Neuronal stem cell (in vitro differentiated cells): ENCODE measurements at regions not wholly inside any gene's neighbourhood (a gene's known extent, or its start where the extent isn't known, plus 50 kb on each side); places are given as distances from the start of the nearest gene placed in this dataset.

Experiments
- DNase-seq: peaks from one replicate; pipeline ENCODE4 v3.0.0-alpha.2; 2013; ENCODE audit warnings: low spot score
- H2AFZ ChIP-seq: one replicate; pipeline ENCODE4 v1.6.1; 2013; ENCODE audit warnings: mild to moderate bottlenecking, low read length, inconsistent platforms
- H2AK5ac ChIP-seq: 2 replicates; pipeline ENCODE4 v1.6.1; 2013; ENCODE audit warnings: low read depth, mild to moderate bottlenecking, inconsistent platforms, low read length, moderate library complexity, mixed read lengths
- H2BK120ac ChIP-seq: 2 replicates; pipeline ENCODE4 v1.6.1; 2013; ENCODE audit warnings: low read depth, mild to moderate bottlenecking, inconsistent platforms, low read length, moderate library complexity, mixed read lengths
- H2BK12ac ChIP-seq: one replicate; pipeline ENCODE4 v1.6.1; 2013; ENCODE audit warnings: low read length, inconsistent platforms
- H2BK15ac ChIP-seq: 2 replicates; pipeline ENCODE4 v1.6.1; 2013; ENCODE audit warnings: mild to moderate bottlenecking, low read length, inconsistent platforms, mixed read lengths
- H2BK5ac ChIP-seq: one replicate; pipeline ENCODE4 v1.6.1; 2013; ENCODE audit warnings: inconsistent platforms, mild to moderate bottlenecking, low read length, moderate library complexity
- H3K14ac ChIP-seq: one replicate; pipeline ENCODE4 v1.6.1; 2013; ENCODE audit warnings: low read length, inconsistent platforms
- H3K18ac ChIP-seq: 2 replicates; pipeline ENCODE4 v1.6.1; 2013; ENCODE audit warnings: low read length, inconsistent platforms
- H3K23ac ChIP-seq: 2 replicates; pipeline ENCODE4 v1.6.1; 2013; ENCODE audit warnings: low read depth, mild to moderate bottlenecking, mixed read lengths, low read length, inconsistent platforms; ENCODE audit not compliant: poor library complexity
- H3K27ac ChIP-seq: replicated peaks from 3 replicates; pipeline ENCODE4 v1.5.1; 2013; ENCODE audit warnings: low read length, inconsistent platforms
- H3K27me3 ChIP-seq, 3 experiments: 2 replicates each; pipeline ENCODE4 v1.6.1; 2013; ENCODE audit warnings: low read length in 3 of 3, mild to moderate bottlenecking in 2 of 3, inconsistent platforms in 1 of 3, low read depth in 1 of 3, mixed read lengths in 1 of 3, moderate library complexity in 1 of 3; ENCODE audit not compliant: control insufficient read depth in 3 of 3, insufficient read depth in 3 of 3
- H3K36me3 ChIP-seq, 2 donors: replicated peaks in 1 of 2; 2 replicates each; pipeline ENCODE4 v1.6.1; 2013; ENCODE audit warnings: low read length in 2 of 2; ENCODE audit not compliant: control insufficient read depth in 2 of 2, insufficient read depth in 2 of 2
- H3K4ac ChIP-seq: 2 replicates; pipeline ENCODE4 v1.6.1; 2013; ENCODE audit warnings: inconsistent platforms, mild to moderate bottlenecking, low read length, moderate library complexity
- H3K4me1 ChIP-seq, 2 donors: 1 replicate in 1 of 2; 2 replicates in 1 of 2; pipeline ENCODE4 v1.6.1; 2013; ENCODE audit warnings: low read length in 2 of 2, low read depth in 1 of 2; ENCODE audit not compliant: control insufficient read depth in 2 of 2, insufficient read depth in 1 of 2
- H3K4me2 ChIP-seq: one replicate; pipeline ENCODE4 v1.6.1; 2013; ENCODE audit warnings: mild to moderate bottlenecking, low read length, inconsistent platforms; ENCODE audit not compliant: insufficient read depth, poor library complexity, severe bottlenecking
- H3K4me3 ChIP-seq, 2 donors: 2 replicates each; pipeline ENCODE4 v1.5.1; 2013; ENCODE audit warnings: low read length in 2 of 2, mild to moderate bottlenecking in 2 of 2, inconsistent platforms in 1 of 2, moderate library complexity in 1 of 2
- H3K79me1 ChIP-seq: one replicate; pipeline ENCODE4 v1.6.1; 2013; ENCODE audit warnings: low read depth, mild to moderate bottlenecking, inconsistent platforms, low read length, moderate library complexity
- H3K9ac ChIP-seq: one replicate; pipeline ENCODE4 v1.6.1; 2013; ENCODE audit warnings: mild to moderate bottlenecking, low read depth, low read length, inconsistent platforms; ENCODE audit not compliant: poor library complexity
- H3K9me3 ChIP-seq, 2 donors: replicated peaks in 1 of 2; 2 replicates each; pipeline versions ENCODE3 to v1.6.1; 2013; ENCODE audit warnings: low read length in 2 of 2, mild to moderate bottlenecking in 2 of 2, inconsistent platforms in 1 of 2, low read depth in 1 of 2, mixed read lengths in 1 of 2, moderate library complexity in 1 of 2; ENCODE audit not compliant: control insufficient read depth in 2 of 2, insufficient read depth in 1 of 2
- H4K8ac ChIP-seq: one replicate; pipeline ENCODE4 v1.6.1; 2013; ENCODE audit warnings: low read depth, mild to moderate bottlenecking, inconsistent platforms, low read length, moderate library complexity
- H4K91ac ChIP-seq: one replicate; pipeline ENCODE4 v1.6.1; 2013; ENCODE audit warnings: low read length, low read depth, mild to moderate bottlenecking, inconsistent platforms; ENCODE audit not compliant: poor library complexity
- WGBS, 2 donors: extraction: QIAGEN DNeasy Blood & Tissue Kit; methylation state at CpG; one replicate each; pipeline ENCODE4 v1.1.7; 2013; ENCODE audit warnings: missing lambda C conversion rate in 2 of 2, mixed read lengths in 1 of 2; ENCODE audit not compliant: insufficient read length in 2 of 2, insufficient replicate concordance in 1 of 2; ENCODE audit errors: extremely low coverage in 2 of 2; 5-methylcytosine and 5-hydroxymethylcytosine counted together

DNA sequence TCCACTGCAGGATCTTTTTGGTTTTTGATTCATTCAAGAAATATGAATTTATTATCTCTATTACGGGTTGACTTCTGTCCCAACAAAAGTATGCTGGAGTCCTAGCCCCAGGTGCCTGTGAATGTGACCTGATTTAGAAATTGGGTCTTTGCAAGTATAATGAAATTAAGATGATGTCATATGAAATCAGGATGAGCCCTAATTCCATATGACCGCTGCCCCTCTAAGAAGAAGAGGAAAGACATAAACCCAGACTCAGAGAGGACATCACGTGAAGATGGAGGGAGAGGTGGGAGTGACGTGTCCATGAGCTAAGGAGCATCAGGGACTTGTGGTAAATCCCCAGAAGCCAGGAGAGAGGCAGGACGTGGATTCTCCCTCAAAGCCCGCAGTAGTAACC is 287.1 kb downstream of the LPIN1 start:
- Histone ChIP-seq H3K9ac (no peak overlapping the region), H2BK5ac (no peak overlapping the region), H3K23ac (no peak overlapping the region), H3K4me2 (no peak overlapping the region), H2BK120ac (no peak overlapping the region), H3K14ac (no peak overlapping the region), H3K27ac (no peak overlapping the region), H2AFZ (no peak overlapping the region), H3K4ac (no peak overlapping the region), H3K36me3 (no peaks in the 10 kb centered on the region), H2AK5ac (no peak overlapping the region), H3K4me1 (no peaks in the 10 kb centered on the region), H4K91ac (no peak overlapping the region), H3K27me3 (no peaks in the 10 kb centered on the region), H4K8ac (no peak overlapping the region), H3K18ac (no peak overlapping the region), H2BK12ac (no peak overlapping the region), H3K79me1 (no peaks in the 10 kb centered on the region), H3K4me3 (no peak overlapping the region), H2BK15ac (no peak overlapping the region), H3K9me3 (peaks cover 0 to 10% of the 10 kb centered on the region in 2 donors)
- no peak for DNase-seq
- WGBS, 2 donors: no CpG with 5 or more reads among the region's 6 CpGs

DNA sequence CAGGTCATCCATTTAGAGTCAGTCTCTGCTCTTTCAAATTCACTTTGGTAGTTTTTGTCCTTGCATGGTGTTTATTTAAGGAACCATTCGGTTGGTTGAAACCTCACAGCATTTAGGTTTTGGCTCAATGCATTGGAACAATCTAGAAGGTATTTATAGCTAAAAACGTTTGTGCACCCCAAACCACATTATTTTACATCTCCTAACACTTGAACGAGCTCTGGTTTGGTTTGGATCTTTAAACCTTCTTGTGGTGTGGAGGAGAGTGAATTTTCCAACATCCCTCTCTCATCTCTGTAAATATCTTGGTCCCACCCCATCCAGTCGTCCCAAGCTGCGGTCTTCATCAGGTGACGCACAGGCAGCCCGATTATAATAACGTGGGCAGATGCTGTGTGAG is 287.9 kb downstream of the LPIN1 start:
- H3K9ac ChIP-seq: no peak overlapping the region
- H3K14ac ChIP-seq: no peak overlapping the region
- H2AFZ ChIP-seq: no peak overlapping the region
- H3K27ac ChIP-seq: no peak overlapping the region
- H3K4me3 ChIP-seq: no peak overlapping the region
- no peak overlapping the region for H3K4ac ChIP-seq
- no peak overlapping the region for H3K4me2 ChIP-seq
- WGBS, 2 donors: no CpG with 5 or more reads among the region's 8 CpGs
- H3K18ac ChIP-seq: no peak overlapping the region
- H3K36me3 ChIP-seq: no peaks in the 10 kb centered on the region
- peaks cover 0 to 17% of the 10 kb centered on the region in 2 donors for H3K9me3 ChIP-seq
- no peak overlapping the region for H3K23ac ChIP-seq
- no peaks in the 10 kb centered on the region for H3K27me3 ChIP-seq
- H3K4me1 ChIP-seq: no peaks in the 10 kb centered on the region
- no peak overlapping the region for H2BK120ac ChIP-seq
- H4K91ac ChIP-seq: no peak overlapping the region
- no peak overlapping the region for H2BK5ac ChIP-seq
- H2BK12ac ChIP-seq: no peak overlapping the region
- H2BK15ac ChIP-seq: no peak overlapping the region
- H2AK5ac ChIP-seq: no peak overlapping the region
- DNase-seq: no peak
- H3K79me1 ChIP-seq: no peaks in the 10 kb centered on the region
- no peak overlapping the region for H4K8ac ChIP-seq

- H3K18ac ChIP-seq: no peak overlapping the region
- no peak overlapping the region for H2BK5ac ChIP-seq
- no peak overlapping the region for H3K4ac ChIP-seq
- WGBS, 2 donors: no CpG with 5 or more reads among the region's 11 CpGs
- H3K4me2 ChIP-seq: no peak overlapping the region
- no peak overlapping the region for H3K4me3 ChIP-seq
- no peak for DNase-seq
- H2AK5ac ChIP-seq: no peak overlapping the region
- no peak overlapping the region for H2BK12ac ChIP-seq
- no peak overlapping the region for H4K8ac ChIP-seq
- H3K36me3 ChIP-seq: no peaks in the 10 kb centered on the region
- peaks cover 0 to 25% of the 10 kb centered on the region in 2 donors for H3K9me3 ChIP-seq
- no peaks in the 10 kb centered on the region for H3K79me1 ChIP-seq
- H3K4me1 ChIP-seq: no peaks in the 10 kb centered on the region
- no peak overlapping the region for H3K23ac ChIP-seq
- no peak overlapping the region for H2BK120ac ChIP-seq
- no peak overlapping the region for H2AFZ ChIP-seq
- no peak overlapping the region for H3K9ac ChIP-seq
- H2BK15ac ChIP-seq: no peak overlapping the region
- no peak overlapping the region for H4K91ac ChIP-seq
- H3K27ac ChIP-seq: no peak overlapping the region
- no peaks in the 10 kb centered on the region for H3K27me3 ChIP-seq
- H3K14ac ChIP-seq: no peak overlapping the region
Observed at GRCh38 chr2:12035029-12035720, 288.7 kb downstream of the LPIN1 start.

DNA sequence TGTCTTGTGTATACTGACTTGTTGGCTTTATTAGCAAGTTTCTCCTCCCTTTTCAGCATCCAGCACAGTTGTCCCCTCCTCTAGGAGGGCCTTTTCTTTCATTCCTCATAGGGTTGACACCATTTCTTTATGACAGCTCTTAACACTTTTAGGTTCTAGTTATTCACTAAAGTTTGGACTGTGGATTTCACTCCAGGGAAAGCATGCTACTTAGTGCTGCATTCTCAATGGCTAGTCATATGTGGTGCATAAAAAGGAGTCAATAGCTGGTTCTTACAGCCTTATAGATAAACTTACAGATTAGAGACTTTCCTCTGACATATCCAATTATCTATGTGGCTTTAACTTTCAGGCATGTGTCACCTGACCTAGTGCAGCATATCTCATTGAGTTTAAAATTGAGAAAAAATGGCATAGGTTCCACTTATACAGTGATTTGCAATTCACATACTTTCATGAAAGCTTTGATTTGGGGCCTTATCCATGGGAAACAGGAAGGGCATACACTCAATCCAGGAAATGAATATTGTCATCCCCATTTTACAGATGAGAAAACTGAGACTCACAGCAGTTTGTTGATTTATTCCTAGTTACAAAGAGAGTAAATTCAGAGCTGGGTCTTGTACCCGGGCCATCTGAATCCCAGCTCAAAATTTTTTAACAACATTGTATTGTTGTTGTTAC is 289.7 kb downstream of the LPIN1 start:
- Histone ChIP-seq H2BK15ac (no peak overlapping the region), H3K14ac (no peak overlapping the region), H3K18ac (no peak overlapping the region), H3K4me3 (no peak overlapping the region), H3K9ac (no peak overlapping the region), H2AFZ (no peak overlapping the region), H3K4me2 (no peak overlapping the region), H4K8ac (no peak overlapping the region), H3K36me3 (no peaks in the 10 kb centered on the region), H3K27me3 (no peaks in the 10 kb centered on the region), H2BK12ac (no peak overlapping the region), H2BK120ac (no peak overlapping the region), H2AK5ac (no peak overlapping the region), H3K27ac (no peak overlapping the region), H4K91ac (no peak overlapping the region), H3K9me3 (peaks cover 0 to 34% of the 10 kb centered on the region in 2 donors), H2BK5ac (no peak overlapping the region), H3K79me1 (no peaks in the 10 kb centered on the region), H3K4ac (no peak overlapping the region), H3K4me1 (no peaks in the 10 kb centered on the region), H3K23ac (no peak overlapping the region)
- DNase-seq: no peak
- WGBS, 2 donors: no CpG with 5 or more reads among the region's 1 CpG
